CD14-positive monocyte (primary cell): ENCODE measurements at regions not wholly inside any gene's neighbourhood (a gene's known extent, or its start where the extent isn't known, plus 50 kb on each side); places are given as distances from the start of the nearest gene placed in this dataset.

Experiments used
- DNase-seq, 3 donors: peaks; one replicate each; pipeline ENCODE4 v3.0.0-alpha.2; 2011 to 2022
- H2AFZ ChIP-seq: 2 replicates; pipeline ENCODE4 v1.6.0; 2012; ENCODE audit warnings: mild to moderate bottlenecking, low read depth, low read length, inconsistent platforms; ENCODE audit not compliant: insufficient read depth, poor library complexity, severe bottlenecking
- H3K27ac ChIP-seq, 2 donors: 1 replicate in 1 of 2; 2 replicates in 1 of 2; pipeline ENCODE4 v1.5.1; 2012 to 2013; ENCODE audit warnings: low read length in 2 of 2, control low read depth in 1 of 2, inconsistent platforms in 1 of 2, low read depth in 1 of 2, mild to moderate bottlenecking in 1 of 2
- H3K27me3 ChIP-seq, 2 donors: one replicate each; pipeline versions ENCODE4 v1.6.0 to v1.6.1; 2011 to 2013; ENCODE audit warnings: low read length in 2 of 2; ENCODE audit not compliant: control insufficient read depth in 2 of 2, insufficient read depth in 2 of 2
- H3K36me3 ChIP-seq, 2 donors: replicated peaks in 1 of 2; 1 replicate in 1 of 2; 2 replicates in 1 of 2; pipeline versions ENCODE4 v1.5.1 to v1.6.1; 2012 to 2013; ENCODE audit warnings: low read length in 2 of 2, control low read depth in 1 of 2, inconsistent platforms in 1 of 2, mild to moderate bottlenecking in 1 of 2; ENCODE audit not compliant: insufficient read depth in 2 of 2, control insufficient read depth in 1 of 2
- H3K4me1 ChIP-seq, 2 donors: 1 replicate in 1 of 2; 2 replicates in 1 of 2; pipeline versions ENCODE4 v1.5.1 to v1.6.1; 2012 to 2013; ENCODE audit warnings: low read length in 2 of 2, control low read depth in 1 of 2, inconsistent platforms in 1 of 2, mild to moderate bottlenecking in 1 of 2, moderate library complexity in 1 of 2; ENCODE audit not compliant: insufficient read depth in 2 of 2, control insufficient read depth in 1 of 2
- H3K4me2 ChIP-seq: replicated peaks from 2 replicates; pipeline ENCODE3; 2012; ENCODE audit warnings: low read length, moderate library complexity, mild to moderate bottlenecking; ENCODE audit not compliant: poor library complexity, severe bottlenecking; ENCODE audit errors: extremely low read depth
- H3K4me3 ChIP-seq, 3 experiments: fragments of 200-600 bp in 1 of 3; sonication (generic) in 1 of 3; replicated peaks in 1 of 3; 1 replicate in 2 of 3; 2 replicates in 1 of 3; pipeline ENCODE4 v1.5.1; 2011 to 2013; ENCODE audit warnings: low read length in 3 of 3, mild to moderate bottlenecking in 3 of 3, control low read depth in 2 of 3, low read depth in 2 of 3, inconsistent platforms in 1 of 3, moderate library complexity in 1 of 3
- H3K79me2 ChIP-seq: 2 replicates; pipeline ENCODE4 v1.6.0; 2012; ENCODE audit warnings: mild to moderate bottlenecking, control low read depth, inconsistent platforms, low read length, moderate library complexity; ENCODE audit not compliant: insufficient read depth
- H3K9ac ChIP-seq: 2 replicates; pipeline ENCODE4 v1.6.0; 2017; ENCODE audit warnings: low read length, mild to moderate bottlenecking; ENCODE audit not compliant: insufficient read depth, poor library complexity, severe bottlenecking
- H3K9me3 ChIP-seq, 2 donors: replicated peaks in 1 of 2; 1 replicate in 1 of 2; 2 replicates in 1 of 2; pipeline versions ENCODE4 v1.5.1 to v1.6.1; 2012 to 2013; ENCODE audit warnings: low read length in 2 of 2, control low read depth in 1 of 2; ENCODE audit not compliant: control insufficient read depth in 1 of 2, insufficient read depth in 1 of 2
- H4K20me1 ChIP-seq: 2 replicates; pipeline ENCODE4 v1.6.0; 2012; ENCODE audit warnings: mild to moderate bottlenecking, low read length, control low read depth, moderate library complexity; ENCODE audit not compliant: insufficient read depth
- H3K27ac Mint-ChIP-seq, 7 donors: one replicate each; pipeline ENCODE4 v1.8.0; 2020; ENCODE audit warnings: mild to moderate bottlenecking in 7 of 7, mixed read lengths in 7 of 7, moderate library complexity in 6 of 7, inconsistent platforms in 2 of 7
- H3K27me3 Mint-ChIP-seq, 3 donors: one replicate each; pipeline ENCODE4 v1.8.0; 2021 to 2022; ENCODE audit warnings: low read depth in 3 of 3, mild to moderate bottlenecking in 3 of 3, mixed read lengths in 3 of 3, moderate library complexity in 3 of 3, inconsistent platforms in 1 of 3
- H3K36me3 Mint-ChIP-seq, 2 donors: one replicate each; pipeline ENCODE4 v1.8.0; 2020; ENCODE audit warnings: mixed read lengths in 2 of 2, inconsistent platforms in 1 of 2, mild to moderate bottlenecking in 1 of 2
- H3K4me1 Mint-ChIP-seq: one replicate; pipeline ENCODE4 v1.8.0; 2020; ENCODE audit warnings: mild to moderate bottlenecking, mixed read lengths
- H3K4me3 Mint-ChIP-seq, 2 donors: one replicate each; pipeline ENCODE4 v1.8.0; 2020; ENCODE audit warnings: mild to moderate bottlenecking in 2 of 2, mixed read lengths in 2 of 2, moderate library complexity in 1 of 2
- H3K9me3 Mint-ChIP-seq, 7 donors: one replicate each; pipeline ENCODE4 v1.8.0; 2020 to 2022; ENCODE audit warnings: mixed read lengths in 7 of 7, mild to moderate bottlenecking in 6 of 7, moderate library complexity in 6 of 7, inconsistent platforms in 2 of 7
- WGBS: methylation state at CpG from one replicate; pipeline ENCODE4 v1.1.5; 2013; ENCODE audit warnings: missing lambda C conversion rate; ENCODE audit not compliant: insufficient coverage; 5-methylcytosine and 5-hydroxymethylcytosine counted together
- intact Hi-C, 2 donors: fragments of 100-400 bp; cut with micrococcal nuclease; formaldehyde crosslinking; loops; one replicate each; pipeline versions ENCODE4 v1.15.0 to v1.15.1; 2023
- TF ChIP-seq, protein P1 (sequence below): fragments of 200-600 bp; IDR thresholded peaks from one replicate; pipeline ENCODE4 v1.8.0; 2022; ENCODE audit warnings: antibody characterized with exemption, mild to moderate bottlenecking

DNA sequence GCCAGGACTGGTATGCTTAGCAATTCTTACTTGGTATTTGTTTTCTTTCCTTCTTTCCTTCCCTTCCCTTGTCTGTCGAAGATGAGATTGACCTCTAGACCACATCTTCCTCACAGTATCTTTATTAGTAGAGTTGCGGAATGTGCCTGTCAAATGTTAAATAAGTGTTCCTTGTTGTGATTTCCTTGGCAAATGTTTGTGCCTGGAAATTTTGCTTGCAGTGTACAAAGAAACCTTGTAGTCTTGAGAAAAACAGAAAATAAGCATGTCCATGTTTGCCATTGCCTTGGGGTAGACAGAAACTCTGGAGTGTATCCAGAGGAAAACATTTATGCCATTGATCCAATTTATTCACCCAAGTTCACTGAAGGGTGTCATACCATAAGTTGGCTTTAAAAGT is 79.5 kb upstream of the ZNF385D start:
- Histone ChIP-seq H3K79me2 (no peaks in the 10 kb centered on the region), H3K9ac (no peak overlapping the region), H3K36me3 (no peaks in the 10 kb centered on the region), H3K27me3 (no peaks in the 10 kb centered on the region), H3K27ac (no peak overlapping the region), H2AFZ (no peak overlapping the region), H3K4me1 (no peaks in the 10 kb centered on the region), H3K9me3 (peaks cover 0 to 8% of the 10 kb centered on the region in 2 donors), H3K4me3 (no peak overlapping the region), H3K4me2 (no peak overlapping the region), H4K20me1 (no peaks in the 10 kb centered on the region)
- TF ChIP-seq, protein P1, sequence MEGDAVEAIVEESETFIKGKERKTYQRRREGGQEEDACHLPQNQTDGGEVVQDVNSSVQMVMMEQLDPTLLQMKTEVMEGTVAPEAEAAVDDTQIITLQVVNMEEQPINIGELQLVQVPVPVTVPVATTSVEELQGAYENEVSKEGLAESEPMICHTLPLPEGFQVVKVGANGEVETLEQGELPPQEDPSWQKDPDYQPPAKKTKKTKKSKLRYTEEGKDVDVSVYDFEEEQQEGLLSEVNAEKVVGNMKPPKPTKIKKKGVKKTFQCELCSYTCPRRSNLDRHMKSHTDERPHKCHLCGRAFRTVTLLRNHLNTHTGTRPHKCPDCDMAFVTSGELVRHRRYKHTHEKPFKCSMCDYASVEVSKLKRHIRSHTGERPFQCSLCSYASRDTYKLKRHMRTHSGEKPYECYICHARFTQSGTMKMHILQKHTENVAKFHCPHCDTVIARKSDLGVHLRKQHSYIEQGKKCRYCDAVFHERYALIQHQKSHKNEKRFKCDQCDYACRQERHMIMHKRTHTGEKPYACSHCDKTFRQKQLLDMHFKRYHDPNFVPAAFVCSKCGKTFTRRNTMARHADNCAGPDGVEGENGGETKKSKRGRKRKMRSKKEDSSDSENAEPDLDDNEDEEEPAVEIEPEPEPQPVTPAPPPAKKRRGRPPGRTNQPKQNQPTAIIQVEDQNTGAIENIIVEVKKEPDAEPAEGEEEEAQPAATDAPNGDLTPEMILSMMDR: no peak
- no peaks in the 10 kb centered on the region for H3K27me3 Mint-ChIP-seq
- no peak overlapping the region for H3K27ac Mint-ChIP-seq
- peaks cover 0 to 10% (median 3%) of the 10 kb centered on the region in 7 donors for H3K9me3 Mint-ChIP-seq
- H3K4me3 Mint-ChIP-seq: no peak overlapping the region
- no peak for DNase-seq
- 100% methylated on average over 1 of the region's 2 CpGs for WGBS
- H3K36me3 Mint-ChIP-seq: no peaks in the 10 kb centered on the region
- intact Hi-C loops: no loop called here
- H3K4me1 Mint-ChIP-seq: no peaks in the 10 kb centered on the region

DNA sequence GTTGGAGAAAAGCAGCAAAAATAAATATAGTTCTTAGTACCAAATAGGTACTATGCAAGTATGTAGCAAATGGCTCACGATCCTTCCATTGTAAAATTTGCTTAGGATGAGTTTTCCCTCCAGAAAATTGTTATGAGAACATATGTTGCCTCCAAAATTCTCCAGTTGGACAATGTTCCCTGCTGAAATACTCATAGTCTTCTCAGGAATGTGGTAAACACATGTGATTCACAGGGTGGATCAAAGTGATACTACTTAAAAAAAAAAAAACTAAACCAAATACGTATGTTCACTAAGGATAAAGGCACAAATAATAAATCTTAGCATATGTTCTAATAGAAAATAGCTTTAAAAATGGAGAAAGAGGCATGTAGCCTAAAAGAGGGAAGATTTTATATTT is 84.3 kb upstream of the ZNF385D start:
- Mint-ChIP-seq H3K36me3 (no peaks in the 10 kb centered on the region), H3K4me3 (no peak overlapping the region), H3K4me1 (no peaks in the 10 kb centered on the region), H3K9me3 (peaks cover 0 to 4% (median 0%) of the 10 kb centered on the region in 7 donors), H3K27me3 (no peaks in the 10 kb centered on the region), H3K27ac (no peak overlapping the region)
- Histone ChIP-seq H3K4me2 (no peak overlapping the region), H3K9ac (no peak overlapping the region), H3K4me3 (no peak overlapping the region), H2AFZ (no peak overlapping the region), H4K20me1 (no peaks in the 10 kb centered on the region), H3K9me3 (peaks cover 0 to 8% of the 10 kb centered on the region in 2 donors), H3K36me3 (no peaks in the 10 kb centered on the region), H3K4me1 (no peaks in the 10 kb centered on the region), H3K27ac (no peak overlapping the region), H3K79me2 (no peaks in the 10 kb centered on the region), H3K27me3 (no peaks in the 10 kb centered on the region)
- intact Hi-C loops: no loop called here
- WGBS: no CpG with 5 or more reads among the region's 2 CpGs
- DNase-seq: no peak
- TF ChIP-seq, protein P1: no peak
